HG02678 (cell line): ENCODE measurements at regions not wholly inside any gene's neighbourhood (a gene's known extent, or its start where the extent isn't known, plus 50 kb on each side); places are given as distances from the start of the nearest gene placed in this dataset.
"Not testable (repeated sequence)": the region's sequence is repeated elsewhere in the genome, so short reads cannot be mapped to it uniquely, and the experiment has no call there.

Source experiments
- ATAC-seq: cut with Tn5 transposase; IDR thresholded peaks from one replicate; pipeline ENCODE4 v1.9.1; 2021; ENCODE audit warnings: mild to moderate bottlenecking, moderate library complexity; ENCODE audit not compliant: unreplicated experiment

- no peak for ATAC-seq
Observed at GRCh38 chr10:14429043-14429700, 98.4 kb upstream of the FRMD4A start.

- ATAC-seq, result no peak
Observed at GRCh38 chr10:14425034-14425433, 94.3 kb upstream of the FRMD4A start.

GRCh38 chr10:14423111-14423744 lies 92.5 kb upstream of the FRMD4A start:
- ATAC-seq, result no peak

GRCh38 chr10:14422431-14422830 lies 91.7 kb upstream of the FRMD4A start:
- ATAC-seq, result no peak

GRCh38 chr10:14421941-14422340 lies 91.2 kb upstream of the FRMD4A start:
- ATAC-seq, result no peak

- not testable (repeated sequence) for ATAC-seq
Observed at GRCh38 chr10:14417336-14417735, 86.6 kb upstream of the FRMD4A start.

- no peak for ATAC-seq
Observed at GRCh38 chr10:14416308-14416700, 85.6 kb upstream of the FRMD4A start.

- no peak for ATAC-seq
Observed at GRCh38 chr10:14415676-14416307, 85.1 kb upstream of the FRMD4A start.

- ATAC-seq, result no peak
Observed at GRCh38 chr10:14414901-14415300, 84.2 kb upstream of the FRMD4A start.

- ATAC-seq, result no peak
Observed at GRCh38 chr10:14413523-14413922, 82.8 kb upstream of the FRMD4A start.

- ATAC-seq, result no peak
Observed at GRCh38 chr10:14412624-14413023, 81.9 kb upstream of the FRMD4A start.

GRCh38 chr10:14409856-14410458 lies 79.2 kb upstream of the FRMD4A start:
- no peak for ATAC-seq

- no peak for ATAC-seq
Observed at GRCh38 chr10:14409247-14409646, 78.5 kb upstream of the FRMD4A start.

- ATAC-seq, result no peak
Observed at GRCh38 chr10:14408139-14408538, 77.4 kb upstream of the FRMD4A start.

- ATAC-seq, result no peak
Observed at GRCh38 chr10:14407567-14407966, 76.8 kb upstream of the FRMD4A start.

GRCh38 chr10:14405076-14406065 lies 74.6 kb upstream of the FRMD4A start:
- no peak for ATAC-seq

- no peak for ATAC-seq
Observed at GRCh38 chr10:14403881-14404623, 73.3 kb upstream of the FRMD4A start.

GRCh38 chr10:14403359-14403758 lies 72.6 kb upstream of the FRMD4A start:
- ATAC-seq, result no peak

GRCh38 chr10:14399641-14400040 lies 68.9 kb upstream of the FRMD4A start:
- ATAC-seq, result no peak

GRCh38 chr10:14397066-14397465 lies 66.3 kb upstream of the FRMD4A start:
- ATAC-seq, result no peak
